H1 (cell line): ENCODE measurements at regions not wholly inside any gene's neighbourhood (a gene's known extent, or its start where the extent isn't known, plus 50 kb on each side); places are given as distances from the start of the nearest gene placed in this dataset.

Experiments used
- CHD2 ChIP-seq: IDR thresholded peaks from 2 replicates; pipeline ENCODE4 v1.6.1; 2012; ENCODE audit warnings: low read length, improper control_type of control experiment
- NANOG ChIP-seq: IDR thresholded peaks from 2 replicates; pipeline ENCODE4 v1.6.1; 2011; ENCODE audit warnings: low read length, low read depth, mild to moderate bottlenecking, inconsistent platforms; ENCODE audit not compliant: insufficient read depth, poor library complexity, severe bottlenecking
- SIN3A ChIP-seq, 2 experiments: IDR thresholded peaks in 1 of 2; conservative IDR thresholded peaks in 1 of 2; 2 replicates each; pipeline ENCODE4 v1.6.1; 2011 to 2012; ENCODE audit warnings: low read length in 2 of 2, improper control_type of control experiment in 1 of 2, low read depth in 1 of 2, mild to moderate bottlenecking in 1 of 2
- USF2 ChIP-seq: IDR thresholded peaks from 2 replicates; pipeline ENCODE4 v1.6.1; 2011; ENCODE audit warnings: low read length, improper control_type of control experiment

GRCh38 chrX:88982183-88982582, 235.2 kb downstream of the CPXCR1 start (continued):
- TF ChIP-seq USF2 (no peak), SIN3A (conservative IDR thresholded peaks at IDR 0.05 in 1 of 2, IDR thresholded peaks at IDR 0.05 in 1 of 2; ENCODE audit: low read depth in 1 of 2, low read length in 2 of 2) (no peak), NANOG (no peak), CHD2 (no peak)
